ENCODE measurements at regions not wholly inside any gene's neighbourhood (a gene's known extent, or its start where the extent isn't known, plus 50 kb on each side); places are given as distances from the start of the nearest gene placed in this dataset.

GRCh38 chr21:17967319-17967718, 148.2 kb upstream of the C21orf91 start:
- Histone ChIP-seq H4K20me1 (ENCODE audit: insufficient read depth, low read length) (no peaks in the 10 kb centered on the region), H3K4me2 (ENCODE audit: low read depth, low read length) (no peak overlapping the region), H3K79me2 (ENCODE audit: insufficient read depth, low read length) (no peaks in the 10 kb centered on the region), H2AFZ (ENCODE audit: low read length) (no peak overlapping the region), H3K36me3 (replicated peaks in 1 of 2; ENCODE audit: control insufficient read depth in 1 of 2, insufficient read depth in 2 of 2, low read length in 2 of 2) (no peaks in the 10 kb centered on the region), H3K4me1 (ENCODE audit: insufficient read depth, low read length) (no peaks in the 10 kb centered on the region), H3K9me3 (ENCODE audit: low read length) (no peaks in the 10 kb centered on the region), H3K9ac (ENCODE audit: insufficient read depth, low read depth, low read length) (no peak overlapping the region), H3K27me3 (ENCODE audit: control insufficient read depth in 1 of 2, insufficient read depth in 2 of 2, low read length in 2 of 2) (no peaks in the 10 kb centered on the region), H3K4me3 (replicated peaks in 1 of 3; ENCODE audit: insufficient read depth in 1 of 3, low read depth in 2 of 3, low read length in 3 of 3) (no peak overlapping the region), H3K27ac (ENCODE audit: extremely low read length, insufficient read depth, low read length) (no peak overlapping the region)
- FAIRE-seq (no peak), DNase-seq (ENCODE audit: low spot score) (no peak), ATAC-seq (no peak)
- POLR2A ChIA-PET: no interaction called here
- in situ Hi-C loops (cut with HindIII; ENCODE audit: extremely low pct_ligation_motif_present, low pct_unique_long_range_greater_than_20kb) (no loop called here), intact Hi-C loops (cut with micrococcal nuclease; ENCODE audit: unreplicated experiment) (no loop called here)
- BruUV-seq (replicated peaks): no TSS peak
- CTCF ChIA-PET (ENCODE audit: low intra/inter-chr PET ratio, low total read pairs): no interaction called here
- no peak for TF ChIP-seq CTCF (CRISPR knock-in tag; IDR thresholded peaks at IDR 0.05)
- no peak for TF ChIP-seq MIXL1 (CRISPR knock-in tag; IDR thresholded peaks at IDR 0.05)
- TF ChIP-seq MTF2 (CRISPR knock-in tag; IDR thresholded peaks at IDR 0.05; ENCODE audit: borderline replicate concordance): no peak
- TF ChIP-seq PAX8 (CRISPR knock-in tag; IDR thresholded peaks at IDR 0.05; ENCODE audit: borderline replicate concordance): no peak
- TF ChIP-seq CBFB (CRISPR knock-in tag; IDR thresholded peaks at IDR 0.05): no peak
- no peak for TF ChIP-seq ZNF747 (CRISPR knock-in tag; IDR thresholded peaks at IDR 0.05; ENCODE audit: borderline replicate concordance)
- no peak for TF ChIP-seq ZNF782 (CRISPR knock-in tag; IDR thresholded peaks at IDR 0.05; ENCODE audit: borderline replicate concordance)
- TF ChIP-seq HMG20A (CRISPR knock-in tag; IDR thresholded peaks at IDR 0.05; ENCODE audit: borderline replicate concordance): no peak
- TF ChIP-seq TAF1 (CRISPR knock-in tag; IDR thresholded peaks at IDR 0.05): no peak
- TF ChIP-seq MLLT10 (CRISPR knock-in tag; IDR thresholded peaks at IDR 0.05): no peak
- TF ChIP-seq PRDM15 (CRISPR knock-in tag; IDR thresholded peaks at IDR 0.05): no peak
- TF ChIP-seq ZBTB10 (CRISPR knock-in tag; IDR thresholded peaks at IDR 0.05; ENCODE audit: borderline replicate concordance): no peak
- no peak for TF ChIP-seq ZSCAN22 (CRISPR knock-in tag; IDR thresholded peaks at IDR 0.05)
- no peak for TF ChIP-seq ZNF143 (CRISPR knock-in tag; IDR thresholded peaks at IDR 0.05)
- TF ChIP-seq PHF8 (CRISPR knock-in tag; IDR thresholded peaks at IDR 0.05): no peak
- TF ChIP-seq ZBTB4 (CRISPR knock-in tag; IDR thresholded peaks at IDR 0.05; ENCODE audit: borderline replicate concordance): no peak

Data from HepG2 (cell line).